ENCODE measurements at regions not wholly inside any gene's neighbourhood (a gene's known extent, or its start where the extent isn't known, plus 50 kb on each side); places are given as distances from the start of the nearest gene placed in this dataset.

- no peak for TF ChIP-seq CTCF (conservative IDR thresholded peaks at IDR 0.05; ENCODE audit: low read length)
- TF ChIP-seq EZH2phosphoT487 (IDR thresholded peaks at IDR 0.05; ENCODE audit: borderline replicate concordance, low read depth, low read length) = no peak
Observed at GRCh38 chr4:46550471-46550870, 160.5 kb upstream of the GABRA2 start.
